Upper lobe of left lung (tissue), 6 donors: ENCODE measurements at regions not wholly inside any gene's neighbourhood (a gene's known extent, or its start where the extent isn't known, plus 50 kb on each side); places are given as distances from the start of the nearest gene placed in this dataset.

Source experiments
- ATAC-seq, 2 donors: fragments of 200-7000 bp; cut with Tn5 transposase; one replicate each; pipeline ENCODE4 v1.9.1; 2022; ENCODE audit warnings: mild to moderate bottlenecking in 2 of 2, moderate library complexity in 2 of 2; ENCODE audit not compliant: low FRiP score in 2 of 2
- DNase-seq, 2 donors: peaks; one replicate each; pipeline ENCODE4 v3.0.0-alpha.2; 2019 to 2020
- H3K27ac ChIP-seq, 4 donors: fragments of 200-600 bp; sonication (generic); one replicate each; pipeline ENCODE4 v1.5.1; 2016 to 2019
- H3K27me3 ChIP-seq, 4 donors: fragments of 200-600 bp; sonication (generic); one replicate each; pipeline ENCODE4 v1.5.1; 2017 to 2019
- H3K36me3 ChIP-seq, 4 donors: fragments of 200-600 bp; sonication (generic); one replicate each; pipeline ENCODE4 v1.5.1; 2016 to 2019
- H3K4me1 ChIP-seq, 4 donors: fragments of 200-600 bp; sonication (generic); one replicate each; pipeline ENCODE4 v1.5.1; 2018 to 2019
- H3K4me3 ChIP-seq, 4 donors: fragments of 200-600 bp; sonication (generic); one replicate each; pipeline ENCODE4 v1.5.1; 2017 to 2019; ENCODE audit warnings: mild to moderate bottlenecking in 2 of 4, moderate library complexity in 1 of 4
- H3K9me3 ChIP-seq, 4 donors: fragments of 200-600 bp; sonication (generic); one replicate each; pipeline ENCODE4 v1.5.1; 2018 to 2019
- EP300 ChIP-seq, 4 donors: sonication (generic); formaldehyde crosslinking; IDR thresholded peaks; one replicate each; pipeline ENCODE4 v1.5.1; 2017; ENCODE audit warnings: antibody characterized with exemption in 4 of 4, control low read depth in 2 of 4
- POLR2A ChIP-seq, 4 donors: fragments of 450-650 bp; IDR thresholded peaks; one replicate each; pipeline ENCODE4 v1.5.1; 2016 to 2017; ENCODE audit warnings: antibody characterized with exemption in 4 of 4, mild to moderate bottlenecking in 2 of 4
- POLR2AphosphoS5 ChIP-seq, 2 donors: sonication (generic); formaldehyde crosslinking; IDR thresholded peaks; one replicate each; pipeline ENCODE4 v1.5.1; 2017; ENCODE audit warnings: antibody characterized with exemption in 2 of 2
- WGBS, 2 donors: methylation state at CpG; one replicate each; pipeline ENCODE4 v1.1.5; 2017 to 2018; 5-methylcytosine and 5-hydroxymethylcytosine counted together
- TF ChIP-seq, protein P1 (sequence below), 6 experiments: fragments of 450-650 bp in 4 of 6; fragments of 200-600 bp in 2 of 6; sonication (generic) in 2 of 6; IDR thresholded peaks; one replicate each; pipeline ENCODE4 v1.5.1; 2016 to 2019; ENCODE audit warnings: antibody characterized with exemption in 6 of 6
- donor health status: DM: no; HTN: no; CAD: no; lungs with moderate emphysema.
- donor health status: DM: no; HTN: yes; CAD: no; lungs with severe emphysema.

DNA sequence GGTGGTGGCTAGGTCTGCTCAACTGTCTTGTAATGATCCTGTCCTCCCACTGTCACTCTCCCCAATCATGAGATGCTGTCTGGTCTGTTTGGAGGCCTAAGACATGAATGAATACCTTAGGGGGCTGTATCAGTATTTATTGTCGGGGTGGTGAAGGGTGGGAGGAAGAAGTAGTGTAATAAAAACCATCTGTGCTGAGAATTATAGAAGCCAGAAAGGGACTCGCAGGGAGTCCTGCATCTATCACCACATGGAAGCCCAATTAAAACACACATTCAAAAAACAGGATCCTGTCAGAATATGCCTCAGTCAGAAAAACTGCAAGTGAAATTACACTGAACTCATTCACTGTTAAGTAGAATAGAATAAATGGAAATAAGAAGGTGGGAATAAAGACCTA, 1134.3 kb upstream of the C9orf72 start:
- no peak overlapping the region for H3K4me3 ChIP-seq
- no peaks in the 10 kb centered on the region for H3K9me3 ChIP-seq
- 60% methylated on average over 2 of the region's 2 CpGs for WGBS, 2 donors
- no peaks in the 10 kb centered on the region for H3K4me1 ChIP-seq
- H3K27me3 ChIP-seq: no peaks in the 10 kb centered on the region
- ATAC-seq (no peak), DNase-seq (no peak)
- TF ChIP-seq POLR2AphosphoS5 (IDR thresholded peaks at IDR 0.05) (no peak), EP300 (IDR thresholded peaks at IDR 0.05) (no peak), POLR2A (IDR thresholded peaks at IDR 0.05) (no peak)
- TF ChIP-seq, protein P1, sequence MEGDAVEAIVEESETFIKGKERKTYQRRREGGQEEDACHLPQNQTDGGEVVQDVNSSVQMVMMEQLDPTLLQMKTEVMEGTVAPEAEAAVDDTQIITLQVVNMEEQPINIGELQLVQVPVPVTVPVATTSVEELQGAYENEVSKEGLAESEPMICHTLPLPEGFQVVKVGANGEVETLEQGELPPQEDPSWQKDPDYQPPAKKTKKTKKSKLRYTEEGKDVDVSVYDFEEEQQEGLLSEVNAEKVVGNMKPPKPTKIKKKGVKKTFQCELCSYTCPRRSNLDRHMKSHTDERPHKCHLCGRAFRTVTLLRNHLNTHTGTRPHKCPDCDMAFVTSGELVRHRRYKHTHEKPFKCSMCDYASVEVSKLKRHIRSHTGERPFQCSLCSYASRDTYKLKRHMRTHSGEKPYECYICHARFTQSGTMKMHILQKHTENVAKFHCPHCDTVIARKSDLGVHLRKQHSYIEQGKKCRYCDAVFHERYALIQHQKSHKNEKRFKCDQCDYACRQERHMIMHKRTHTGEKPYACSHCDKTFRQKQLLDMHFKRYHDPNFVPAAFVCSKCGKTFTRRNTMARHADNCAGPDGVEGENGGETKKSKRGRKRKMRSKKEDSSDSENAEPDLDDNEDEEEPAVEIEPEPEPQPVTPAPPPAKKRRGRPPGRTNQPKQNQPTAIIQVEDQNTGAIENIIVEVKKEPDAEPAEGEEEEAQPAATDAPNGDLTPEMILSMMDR (IDR thresholded peaks at IDR 0.05): no peak
- H3K27ac ChIP-seq: no peak overlapping the region
- no peaks in the 10 kb centered on the region for H3K36me3 ChIP-seq

DNA sequence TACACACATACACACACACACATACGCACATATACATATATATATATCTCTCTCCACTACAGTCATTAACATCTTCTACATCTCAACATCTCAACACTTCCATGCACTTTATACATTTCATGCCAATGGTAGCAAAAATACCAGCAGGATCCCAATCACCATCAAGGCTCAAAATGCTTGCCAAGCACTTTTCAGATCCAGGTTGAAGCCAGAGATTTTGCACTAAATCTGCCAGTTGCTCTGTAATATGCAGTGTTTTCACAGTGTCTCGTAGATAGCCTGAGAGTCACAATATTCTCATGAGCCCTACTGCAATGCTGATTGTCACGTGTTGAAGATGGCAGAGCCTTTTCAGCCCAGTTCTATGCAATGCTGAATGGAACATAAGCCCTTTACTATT, 1140.9 kb upstream of the C9orf72 start:
- ATAC-seq: no peak
- TF ChIP-seq EP300 (IDR thresholded peaks at IDR 0.05) (no peak), POLR2A (IDR thresholded peaks at IDR 0.05) (no peak), POLR2AphosphoS5 (IDR thresholded peaks at IDR 0.05) (no peak)
- TF ChIP-seq, protein P1 (IDR thresholded peaks at IDR 0.05): no peak
- Histone ChIP-seq H3K4me3 (no peak overlapping the region), H3K4me1 (no peaks in the 10 kb centered on the region), H3K9me3 (no peaks in the 10 kb centered on the region), H3K36me3 (no peaks in the 10 kb centered on the region), H3K27me3 (no peaks in the 10 kb centered on the region), H3K27ac (no peak overlapping the region)
- WGBS, 2 donors: 87 to 89% methylated on average over 3 of the region's 3 CpGs
- no peak for DNase-seq

GRCh38 chr9:28718226-28718625, 1144.9 kb upstream of the C9orf72 start:
- Histone ChIP-seq H3K9me3 (no peaks in the 10 kb centered on the region), H3K4me1 (no peaks in the 10 kb centered on the region), H3K27ac (no peak overlapping the region), H3K36me3 (no peaks in the 10 kb centered on the region), H3K27me3 (no peaks in the 10 kb centered on the region), H3K4me3 (no peak overlapping the region)
- no peak for DNase-seq
- WGBS, 2 donors: 50 to 53% methylated on average over 1 of the region's 1 CpG
- ATAC-seq: no peak
- TF ChIP-seq, protein P1 (IDR thresholded peaks at IDR 0.05): no peak
- TF ChIP-seq POLR2AphosphoS5 (IDR thresholded peaks at IDR 0.05) (no peak), EP300 (IDR thresholded peaks at IDR 0.05) (no peak), POLR2A (IDR thresholded peaks at IDR 0.05) (no peak)

DNA sequence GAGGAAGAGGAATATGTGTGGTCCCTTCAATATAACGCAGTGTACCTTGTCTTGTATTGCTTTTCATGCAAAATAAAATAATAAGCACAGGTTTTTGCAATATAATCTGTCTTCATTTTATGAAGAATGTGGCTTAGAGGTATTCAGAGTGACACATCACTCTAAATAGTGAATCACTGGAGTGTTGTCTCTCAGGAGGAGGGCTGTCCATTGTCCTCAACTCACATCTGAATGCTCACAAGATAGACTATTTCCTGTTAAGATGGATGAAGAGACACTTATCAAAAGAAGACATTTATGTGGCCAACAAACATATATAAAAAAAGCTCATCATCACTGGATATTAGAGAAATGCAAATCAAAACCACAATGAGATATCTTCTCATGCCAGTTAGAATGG, 1147.5 kb upstream of the C9orf72 start:
- H3K4me1 ChIP-seq: no peaks in the 10 kb centered on the region
- ATAC-seq (no peak), DNase-seq (no peak)
- WGBS, 2 donors: 93 to 97% methylated on average over 1 of the region's 1 CpG
- H3K36me3 ChIP-seq: no peaks in the 10 kb centered on the region
- no peaks in the 10 kb centered on the region for H3K27me3 ChIP-seq
- H3K4me3 ChIP-seq: no peak overlapping the region
- TF ChIP-seq POLR2A (IDR thresholded peaks at IDR 0.05) (no peak), EP300 (IDR thresholded peaks at IDR 0.05) (no peak)
- H3K9me3 ChIP-seq: no peaks in the 10 kb centered on the region
- no peak overlapping the region for H3K27ac ChIP-seq

DNA sequence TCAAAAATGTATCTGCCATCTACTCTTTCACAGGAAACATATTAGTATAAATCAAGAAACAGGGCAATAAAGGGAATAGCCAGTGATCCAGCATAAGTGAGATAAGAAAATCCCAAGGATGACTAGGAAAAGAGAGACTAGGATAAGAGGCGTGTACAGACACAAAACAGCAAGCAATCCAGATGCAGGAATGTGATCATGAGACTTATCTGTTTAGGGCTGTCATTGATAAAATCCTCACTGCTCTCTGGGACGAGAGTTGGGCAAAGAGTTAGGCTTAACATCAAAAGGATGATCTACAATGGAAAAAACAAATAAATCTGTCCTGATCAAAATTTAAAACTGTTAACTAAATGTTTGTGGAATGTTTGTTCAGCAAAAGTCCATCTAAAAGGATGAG, 1156.8 kb upstream of the C9orf72 start:
- Histone ChIP-seq H3K4me3 (no peak overlapping the region), H3K27ac (no peak overlapping the region), H3K36me3 (no peaks in the 10 kb centered on the region), H3K4me1 (no peaks in the 10 kb centered on the region), H3K27me3 (no peaks in the 10 kb centered on the region), H3K9me3 (no peaks in the 10 kb centered on the region)
- no peak for DNase-seq
- 23 to 42% methylated on average over 2 of the region's 2 CpGs for WGBS, 2 donors
- TF ChIP-seq EP300 (IDR thresholded peaks at IDR 0.05) (no peak), POLR2A (IDR thresholded peaks at IDR 0.05) (no peak), POLR2AphosphoS5 (IDR thresholded peaks at IDR 0.05) (no peak)
- TF ChIP-seq, protein P1 (IDR thresholded peaks at IDR 0.05): no peak
- no peak for ATAC-seq
